ENCODE measurements at regions not wholly inside any gene's neighbourhood (a gene's known extent, or its start where the extent isn't known, plus 50 kb on each side); places are given as distances from the start of the nearest gene placed in this dataset.

DNA sequence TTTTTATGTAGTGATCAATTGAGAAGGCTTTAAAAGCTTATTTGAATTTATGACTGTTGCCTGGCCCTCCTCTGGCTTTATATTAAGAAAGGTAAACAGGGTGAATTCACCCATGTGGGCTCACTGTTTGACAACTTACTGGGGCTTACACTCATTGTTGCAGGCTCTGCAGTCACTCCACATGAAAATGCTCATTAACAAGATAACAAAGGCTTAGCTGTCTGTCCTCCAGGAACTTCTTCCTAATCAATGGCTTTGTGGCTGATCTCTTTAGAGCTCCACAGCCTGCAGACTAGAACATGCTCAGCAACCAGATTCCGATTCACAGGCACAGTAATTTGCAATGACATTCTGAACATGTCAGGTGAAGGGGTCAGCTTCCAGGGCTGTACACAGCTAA is 323.2 kb upstream of the MAN1A1 start (continued):
- TF ChIP-seq RXRA (IDR thresholded peaks at IDR 0.05; ENCODE audit: insufficient read depth, low read depth, low read length): no peak
- TF ChIP-seq CHD2 (IDR thresholded peaks at IDR 0.05; ENCODE audit: low read length): no peak
- TF ChIP-seq POU5F1 (IDR thresholded peaks at IDR 0.05; ENCODE audit: low read depth, low read length): no peak
- 0 out of 2 replicates have a peak, but pooled peaks have one; percentile 26 for TF ChIP-seq YY1 (IDR thresholded peaks at IDR 0.05; ENCODE audit: low read depth, low read length)
- TF ChIP-seq TAF1 (IDR thresholded peaks at IDR 0.05; ENCODE audit: low read depth, low read length): no peak
- no peak for TF ChIP-seq POLR2A (IDR thresholded peaks at IDR 0.05; ENCODE audit: control extremely low read depth in 1 of 2, low read depth in 2 of 2, low read length in 2 of 2)
- no peak for TF ChIP-seq TCF12 (IDR thresholded peaks at IDR 0.05; ENCODE audit: low read depth, low read length)
- TF ChIP-seq, protein P1, sequence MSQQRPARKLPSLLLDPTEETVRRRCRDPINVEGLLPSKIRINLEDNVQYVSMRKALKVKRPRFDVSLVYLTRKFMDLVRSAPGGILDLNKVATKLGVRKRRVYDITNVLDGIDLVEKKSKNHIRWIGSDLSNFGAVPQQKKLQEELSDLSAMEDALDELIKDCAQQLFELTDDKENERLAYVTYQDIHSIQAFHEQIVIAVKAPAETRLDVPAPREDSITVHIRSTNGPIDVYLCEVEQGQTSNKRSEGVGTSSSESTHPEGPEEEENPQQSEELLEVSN (IDR thresholded peaks at IDR 0.05): no peak
- TF ChIP-seq EGR1 (IDR thresholded peaks at IDR 0.05; ENCODE audit: borderline replicate concordance, low read depth, low read length): no peak
- no peak for TF ChIP-seq TAF7 (optimal IDR thresholded peaks at IDR 0.05; ENCODE audit: borderline replicate concordance, low read depth, low read length)
- TF ChIP-seq HDAC6 (IDR thresholded peaks at IDR 0.05; ENCODE audit: low read depth, low read length): no peak
- peak; percentile 28 to 63 for TF ChIP-seq BCL11A (IDR thresholded peaks at IDR 0.05; ENCODE audit: low read depth in 2 of 2, low read length in 2 of 2)
- TF ChIP-seq SRF (IDR thresholded peaks at IDR 0.05; ENCODE audit: low read depth, low read length): no peak
- TF ChIP-seq KDM4A (IDR thresholded peaks at IDR 0.05; ENCODE audit: low read depth, low read length, severe bottlenecking): no peak
- no peak for TF ChIP-seq ZNF274 (IDR thresholded peaks at IDR 0.05; ENCODE audit: borderline replicate concordance, extremely low read depth, low read length)
- TF ChIP-seq CTBP2 (IDR thresholded peaks at IDR 0.05; ENCODE audit: borderline replicate concordance, insufficient read depth, insufficient read length, low read length): no peak
- TF ChIP-seq HDAC2 (IDR thresholded peaks at IDR 0.05; ENCODE audit: borderline replicate concordance in 1 of 2, low read depth in 2 of 2, low read length in 2 of 2): 0 out of 4 replicates have a peak, but pooled peaks of 1 of the 2 experiments have one; percentile 26
- TF ChIP-seq KDM5A (IDR thresholded peaks at IDR 0.05; ENCODE audit: low read length): no peak
- TF ChIP-seq NRF1 (IDR thresholded peaks at IDR 0.05; ENCODE audit: low read depth, low read length): no peak
- TF ChIP-seq BACH1 (IDR thresholded peaks at IDR 0.05; ENCODE audit: low read length): no peak
- no peak for TF ChIP-seq SIRT6 (IDR thresholded peaks at IDR 0.05; ENCODE audit: low read length)
- 0 out of 4 replicates have a peak, but pooled peaks have one; percentile 41 to 48 for TF ChIP-seq SIN3A (conservative IDR thresholded peaks at IDR 0.05 in 1 of 2, IDR thresholded peaks at IDR 0.05 in 1 of 2; ENCODE audit: low read depth in 1 of 2, low read length in 2 of 2)
- no peak for TF ChIP-seq ASH2L (IDR thresholded peaks at IDR 0.05; ENCODE audit: low read length)
- no peak for TF ChIP-seq MAFK (IDR thresholded peaks at IDR 0.05; ENCODE audit: low read depth, low read length)
- TF ChIP-seq TEAD4 (IDR thresholded peaks at IDR 0.05; ENCODE audit: low read depth, low read length): no peak
- TF ChIP-seq, protein P2, sequence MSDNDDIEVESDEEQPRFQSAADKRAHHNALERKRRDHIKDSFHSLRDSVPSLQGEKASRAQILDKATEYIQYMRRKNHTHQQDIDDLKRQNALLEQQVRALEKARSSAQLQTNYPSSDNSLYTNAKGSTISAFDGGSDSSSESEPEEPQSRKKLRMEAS (IDR thresholded peaks at IDR 0.05): peak; percentile 64
- no peak for TF ChIP-seq CBX5 (IDR thresholded peaks at IDR 0.05; ENCODE audit: low read depth, low read length)
